Mucosa of descending colon (tissue), 3 donors: ENCODE measurements at regions not wholly inside any gene's neighbourhood (a gene's known extent, or its start where the extent isn't known, plus 50 kb on each side); places are given as distances from the start of the nearest gene placed in this dataset.

ENCODE experiments used
- ATAC-seq: fragments of 200-7000 bp; cut with Tn5 transposase; one replicate; pipeline ENCODE4 v1.9.1; 2020; ENCODE audit warnings: mild to moderate bottlenecking, moderate library complexity
- DNase-seq, 3 donors: peaks; one replicate each; pipeline ENCODE4 v3.0.0-alpha.2; 2020
- H3K36me3 ChIP-seq: fragments of 200-600 bp; one replicate; pipeline ENCODE4 v1.8.0; 2021; ENCODE audit warnings: low read depth, mild to moderate bottlenecking
- H3K4me1 ChIP-seq: fragments of 200-600 bp; one replicate; pipeline ENCODE4 v1.8.0; 2021; ENCODE audit warnings: low read depth, mild to moderate bottlenecking
- H3K4me3 ChIP-seq: fragments of 200-600 bp; one replicate; pipeline ENCODE4 v1.8.0; 2021; ENCODE audit warnings: mild to moderate bottlenecking
- H3K9me3 ChIP-seq: fragments of 200-600 bp; one replicate; pipeline ENCODE4 v1.8.0; 2021; ENCODE audit warnings: mild to moderate bottlenecking
- CTCF ChIP-seq: fragments of 200-600 bp; IDR thresholded peaks from one replicate; pipeline ENCODE4 v1.8.0; 2022; ENCODE audit warnings: antibody characterized with exemption, mild to moderate bottlenecking
- intact Hi-C, 2 donors: fragments of 100-400 bp; cut with DNase I in 1 of 2; cut with micrococcal nuclease in 1 of 2; formaldehyde crosslinking; loops; one replicate each; pipeline versions ENCODE4 v1.11.0 to v1.11.1; 2022; cut with DNase I, micrococcal nuclease
- donor health status: DM: no; HTN: no; CAD: no; lungs with moderate emphysema.
- donor health status: DM: no; HTN: no; CAD: no.
- donor health status: DM: no; HTN: yes; CAD: no.

DNA sequence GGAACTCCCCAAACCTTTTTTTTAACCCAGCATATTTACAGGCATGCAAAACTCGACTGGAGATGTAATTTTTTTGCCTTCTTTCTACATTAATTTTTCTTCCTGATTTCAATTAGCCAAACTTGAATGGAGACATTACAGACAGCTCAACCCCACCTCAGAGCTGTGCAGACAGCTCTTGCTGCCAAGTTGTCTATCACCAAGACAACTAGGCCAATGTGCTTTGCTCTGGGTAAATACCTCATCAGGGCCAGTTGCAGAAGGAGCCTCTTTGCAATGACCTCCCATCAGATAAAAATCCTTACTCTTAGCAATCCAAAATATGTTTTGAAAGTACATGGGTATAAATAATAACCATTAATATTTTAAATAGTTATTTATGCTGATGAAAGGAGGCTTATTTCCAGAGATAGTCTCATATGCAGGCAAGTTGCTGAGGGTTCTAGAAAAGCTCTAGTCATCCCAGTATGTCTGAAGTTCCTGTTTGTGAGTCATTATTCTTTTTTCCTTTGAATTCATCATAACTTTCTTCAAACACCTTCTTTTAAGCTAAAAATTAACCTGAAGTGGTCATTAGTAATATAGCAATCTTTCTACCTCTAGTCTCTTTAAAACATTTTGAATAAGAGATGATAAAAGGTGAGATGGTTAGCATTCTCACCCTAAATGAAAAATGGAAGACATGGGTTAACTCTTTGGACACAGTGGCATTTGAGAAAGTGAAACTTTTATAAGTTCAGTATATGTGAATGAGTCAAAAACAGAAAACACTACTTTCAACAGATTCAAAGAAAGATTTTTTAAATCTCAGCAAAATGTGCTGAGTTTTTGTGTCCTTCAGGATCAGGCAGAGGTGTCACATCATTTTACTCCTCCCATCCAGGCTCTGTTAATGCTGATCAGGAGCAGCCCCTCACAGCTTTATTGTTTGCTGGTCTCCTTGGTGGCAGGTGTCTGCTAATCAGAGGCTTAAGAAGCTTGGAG lies 475.5 kb upstream of the FGF16 start:
- no peak for ATAC-seq
- DNase-seq, result no peak
- H3K9me3 ChIP-seq, result no peaks in the 10 kb centered on the region
- intact Hi-C loops, result no loop called here
- H3K36me3 ChIP-seq, result no peaks in the 10 kb centered on the region
- no peak overlapping the region for H3K4me3 ChIP-seq
- no peak for TF ChIP-seq CTCF
- H3K4me1 ChIP-seq, result no peaks in the 10 kb centered on the region

DNA sequence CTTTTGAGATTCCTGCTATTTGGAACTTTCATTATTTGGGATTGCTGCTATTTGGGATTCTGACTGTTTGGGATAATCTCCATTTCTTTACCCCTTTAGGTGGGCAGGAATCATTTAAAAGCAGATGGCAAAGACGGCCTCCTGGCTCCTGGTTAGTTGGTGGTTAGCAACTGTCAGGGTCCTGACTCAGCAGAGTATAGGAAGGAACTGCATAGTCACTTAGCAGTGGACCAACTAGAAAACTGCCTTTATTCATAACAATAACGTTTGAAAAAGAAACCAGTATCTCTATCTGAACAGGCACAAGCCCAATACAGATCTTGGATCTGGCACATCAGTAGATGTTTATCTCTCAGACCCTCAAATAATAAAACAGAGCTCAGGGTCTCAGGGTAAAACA lies 469.7 kb upstream of the FGF16 start:
- Histone ChIP-seq H3K36me3 (no peaks in the 10 kb centered on the region), H3K9me3 (no peaks in the 10 kb centered on the region), H3K4me1 (no peaks in the 10 kb centered on the region), H3K4me3 (no peak overlapping the region)
- no peak for DNase-seq
- intact Hi-C loops, result no loop called here
- no peak for TF ChIP-seq CTCF
- no peak for ATAC-seq

DNA sequence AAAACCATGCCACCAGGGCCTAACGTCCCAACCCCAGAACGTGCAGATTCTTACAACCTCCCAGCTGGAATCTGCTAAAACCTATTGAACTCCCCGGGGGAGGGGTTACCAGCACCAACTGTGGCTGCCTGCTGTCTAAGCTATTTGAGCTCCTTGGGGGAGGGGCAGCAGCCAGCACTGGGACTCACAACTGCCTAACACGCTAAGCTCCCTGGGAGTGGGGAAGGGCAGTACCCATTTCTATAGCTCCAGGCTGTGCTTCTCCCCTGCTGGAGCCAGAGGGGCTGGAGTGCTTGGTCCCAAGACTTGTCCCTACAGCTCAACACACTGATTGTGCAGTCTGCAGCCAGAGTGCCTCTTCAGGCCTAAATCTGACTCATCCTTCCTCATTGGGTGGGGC lies 459.8 kb upstream of the FGF16 start:
- Histone ChIP-seq H3K9me3 (peaks cover 2% of the 10 kb centered on the region), H3K4me1 (no peaks in the 10 kb centered on the region), H3K36me3 (no peaks in the 10 kb centered on the region), H3K4me3 (no peak overlapping the region)
- no peak for TF ChIP-seq CTCF
- intact Hi-C loops, result no loop called here
- ATAC-seq, result no peak
- no peak for DNase-seq

DNA sequence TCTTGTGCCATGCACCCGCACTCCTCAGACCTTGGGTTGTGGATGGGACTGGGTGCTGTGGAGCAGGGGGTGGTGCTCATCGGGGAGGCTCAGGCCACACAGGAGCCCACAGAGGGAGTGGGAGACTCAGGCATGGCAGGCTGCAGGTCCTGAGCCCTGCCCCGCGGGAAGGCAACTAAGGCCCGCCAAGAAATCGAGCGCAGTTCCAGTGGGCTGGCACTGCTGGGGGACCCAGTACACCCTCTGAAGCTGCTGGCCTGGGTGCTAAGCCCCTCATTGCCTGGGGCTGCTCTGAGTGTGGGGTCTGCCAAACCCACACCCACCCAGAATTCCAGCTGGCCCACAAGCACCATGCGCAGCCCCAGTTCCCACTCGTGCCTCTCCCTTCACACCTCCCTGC lies 450.5 kb upstream of the FGF16 start:
- Histone ChIP-seq H3K4me1 (no peaks in the 10 kb centered on the region), H3K9me3 (peaks cover 2% of the 10 kb centered on the region), H3K4me3 (no peak overlapping the region), H3K36me3 (no peaks in the 10 kb centered on the region)
- DNase-seq (no peak), ATAC-seq (no peak)
- no peak for TF ChIP-seq CTCF
- intact Hi-C loops, result no loop called here

DNA sequence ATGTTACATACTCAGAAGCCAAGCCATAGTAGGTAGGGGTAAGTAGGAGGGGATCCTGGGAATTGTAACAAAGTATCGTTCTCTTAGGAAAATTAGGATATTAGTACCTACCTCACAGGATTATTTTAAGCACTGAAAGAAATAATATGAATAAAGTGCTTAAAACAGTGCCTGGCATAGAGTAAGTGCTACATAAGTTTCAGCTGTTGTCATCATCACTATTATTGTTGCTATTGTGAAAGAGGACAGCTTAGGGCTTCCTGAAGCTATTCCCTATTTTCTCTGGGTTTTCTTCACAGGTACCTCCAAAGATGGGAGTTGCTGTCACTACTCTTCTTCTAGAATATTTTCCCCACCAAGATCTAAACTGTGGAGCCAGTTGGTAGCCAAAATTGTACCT lies 443.7 kb upstream of the FGF16 start:
- ATAC-seq (no peak), DNase-seq (no peak)
- TF ChIP-seq CTCF, result no peak
- intact Hi-C loops, result no loop called here
- no peak overlapping the region for H3K4me3 ChIP-seq
- H3K36me3 ChIP-seq, result no peaks in the 10 kb centered on the region
- H3K4me1 ChIP-seq, result no peaks in the 10 kb centered on the region
- H3K9me3 ChIP-seq, result no peaks in the 10 kb centered on the region
